Peyer's patch (tissue), 4 donors: ENCODE measurements at regions not wholly inside any gene's neighbourhood (a gene's known extent, or its start where the extent isn't known, plus 50 kb on each side); places are given as distances from the start of the nearest gene placed in this dataset.

Source experiments
- CTCF ChIP-seq, 6 experiments: fragments of 450-650 bp in 4 of 6; fragments of 200-600 bp in 2 of 6; sonication (generic) in 1 of 6; IDR thresholded peaks; one replicate each; pipeline ENCODE4 v1.5.1; 2017 to 2019; ENCODE audit warnings: antibody characterized with exemption in 6 of 6, mild to moderate bottlenecking in 3 of 6, moderate library complexity in 1 of 6
- POLR2A ChIP-seq, 2 donors: fragments of 450-650 bp; IDR thresholded peaks; one replicate each; pipeline ENCODE4 v1.5.1; 2017; ENCODE audit warnings: antibody characterized with exemption in 2 of 2, mild to moderate bottlenecking in 2 of 2, moderate library complexity in 2 of 2

- TF ChIP-seq CTCF (IDR thresholded peaks at IDR 0.05) = no peak
- TF ChIP-seq POLR2A (IDR thresholded peaks at IDR 0.05) = no peak
Observed at GRCh38 chr5:171600741-171601265, 181.4 kb downstream of the FGF18 start.
